Astrocyte of the cerebellum (primary cell): ENCODE measurements at regions not wholly inside any gene's neighbourhood (a gene's known extent, or its start where the extent isn't known, plus 50 kb on each side); places are given as distances from the start of the nearest gene placed in this dataset.

Experiments
- DNase-seq: peaks from one replicate; pipeline ENCODE4 v3.0.0-alpha.2; 2011; ENCODE audit warnings: low read depth
- H3K4me3 ChIP-seq: 2 replicates; pipeline ENCODE4 v1.5.1; 2011; ENCODE audit warnings: mild to moderate bottlenecking, low read depth, low read length, moderate library complexity
- in situ Hi-C: cut with HindIII; loops from 2 replicates; pipeline ENCODE4 v1.10.0; 2017; ENCODE audit warnings: low sequenced_read_pairs
- TF ChIP-seq, protein P1 (sequence below): IDR thresholded peaks from 2 replicates; pipeline ENCODE4 v1.5.1; 2012; ENCODE audit warnings: low read length, low read depth, moderate library complexity, mild to moderate bottlenecking; ENCODE audit errors: missing control alignments

DNA sequence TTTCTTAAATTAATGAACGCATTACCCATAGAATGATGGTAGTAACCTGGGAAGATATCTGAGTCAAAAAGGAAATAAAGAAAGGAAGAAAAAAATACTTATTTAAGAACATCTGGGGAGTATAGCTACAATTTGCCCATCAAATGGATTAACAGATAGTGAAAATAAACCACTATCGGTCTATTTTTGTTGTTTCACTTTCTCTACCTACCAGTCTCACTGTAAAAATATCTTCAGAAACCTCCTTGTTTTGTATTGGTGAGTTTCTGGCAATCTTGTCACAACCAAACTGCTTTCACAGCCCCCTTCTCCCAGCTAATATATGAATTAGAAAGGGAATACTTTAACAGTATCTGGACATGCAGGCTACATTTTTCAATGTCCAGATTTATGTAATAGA is 783.5 kb downstream of the STPG2 start:
- TF ChIP-seq, protein P1, sequence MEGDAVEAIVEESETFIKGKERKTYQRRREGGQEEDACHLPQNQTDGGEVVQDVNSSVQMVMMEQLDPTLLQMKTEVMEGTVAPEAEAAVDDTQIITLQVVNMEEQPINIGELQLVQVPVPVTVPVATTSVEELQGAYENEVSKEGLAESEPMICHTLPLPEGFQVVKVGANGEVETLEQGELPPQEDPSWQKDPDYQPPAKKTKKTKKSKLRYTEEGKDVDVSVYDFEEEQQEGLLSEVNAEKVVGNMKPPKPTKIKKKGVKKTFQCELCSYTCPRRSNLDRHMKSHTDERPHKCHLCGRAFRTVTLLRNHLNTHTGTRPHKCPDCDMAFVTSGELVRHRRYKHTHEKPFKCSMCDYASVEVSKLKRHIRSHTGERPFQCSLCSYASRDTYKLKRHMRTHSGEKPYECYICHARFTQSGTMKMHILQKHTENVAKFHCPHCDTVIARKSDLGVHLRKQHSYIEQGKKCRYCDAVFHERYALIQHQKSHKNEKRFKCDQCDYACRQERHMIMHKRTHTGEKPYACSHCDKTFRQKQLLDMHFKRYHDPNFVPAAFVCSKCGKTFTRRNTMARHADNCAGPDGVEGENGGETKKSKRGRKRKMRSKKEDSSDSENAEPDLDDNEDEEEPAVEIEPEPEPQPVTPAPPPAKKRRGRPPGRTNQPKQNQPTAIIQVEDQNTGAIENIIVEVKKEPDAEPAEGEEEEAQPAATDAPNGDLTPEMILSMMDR: no peak
- in situ Hi-C loops: no loop called here
- H3K4me3 ChIP-seq: no peak overlapping the region
- DNase-seq: no peak

DNA sequence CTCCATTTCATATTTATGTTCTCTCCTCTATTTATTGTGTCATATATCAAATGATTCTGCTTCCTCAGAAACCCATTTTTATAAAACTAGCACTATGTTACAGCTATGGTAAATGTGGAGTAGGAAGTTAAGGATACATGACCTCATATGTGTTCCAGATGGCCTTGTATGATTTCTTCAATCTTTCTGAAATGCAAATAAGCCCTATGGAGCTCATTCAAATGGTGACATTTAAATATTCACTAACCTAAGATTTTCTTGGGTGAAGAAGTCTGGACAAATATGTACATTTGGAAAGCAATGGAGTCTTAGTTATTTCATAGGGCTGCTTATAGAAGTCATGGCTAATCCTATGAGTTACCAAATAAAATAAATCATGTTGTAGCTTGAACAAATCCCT is 782.5 kb downstream of the STPG2 start:
- in situ Hi-C loops: no loop called here
- TF ChIP-seq, protein P1: no peak
- H3K4me3 ChIP-seq: no peak overlapping the region
- no peak for DNase-seq

DNA sequence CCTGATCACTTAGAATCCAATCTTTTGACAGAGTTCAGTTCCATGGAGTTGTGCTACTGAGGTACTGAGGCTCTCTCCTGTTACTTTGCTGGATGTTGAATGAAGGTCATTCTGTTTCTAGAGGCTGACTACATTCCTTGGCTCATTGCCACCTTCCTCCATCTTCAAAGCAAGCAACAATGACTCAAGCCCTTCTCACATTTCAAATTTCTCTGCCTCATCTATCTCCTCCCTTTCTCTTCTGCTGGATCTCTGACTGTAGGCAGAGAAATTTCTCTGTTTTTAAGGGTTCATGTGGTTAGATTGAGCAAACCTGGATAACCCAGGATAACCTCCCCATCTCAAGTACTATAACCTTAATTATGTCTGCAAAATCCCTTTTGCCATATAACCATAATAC is 775.4 kb downstream of the STPG2 start:
- DNase-seq: peak; percentile 91
- TF ChIP-seq, protein P1: no peak

DNA sequence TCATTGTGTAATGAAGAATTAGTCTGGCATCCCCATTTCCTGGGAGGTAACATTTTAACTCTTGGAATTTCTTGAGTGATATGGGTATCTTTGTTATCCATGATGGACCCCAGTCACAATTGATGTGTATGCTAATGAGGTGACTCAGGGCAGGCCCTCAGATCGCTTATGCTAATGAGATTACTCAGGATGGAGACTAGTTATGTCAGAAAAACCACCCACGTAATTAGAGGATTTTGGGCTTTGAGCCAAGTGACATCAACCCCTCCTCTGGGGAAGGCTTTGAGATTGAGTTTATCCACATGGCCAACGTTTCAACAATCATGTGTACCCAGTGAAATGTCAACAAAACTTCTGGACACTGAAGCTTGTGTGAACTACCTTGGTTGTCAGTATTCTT is 772.7 kb downstream of the STPG2 start:
- no peak for DNase-seq
- in situ Hi-C loops: loop anchor here (5.0 kb wide), 1 partner anchor 63 kb away; no protein-coding TSS in a partner anchor
- TF ChIP-seq, protein P1: no peak
- H3K4me3 ChIP-seq: no peak overlapping the region

More for the DNA sequence above, 775.4 kb downstream of the STPG2 start:
- in situ Hi-C loops: no loop called here
- no peak overlapping the region for H3K4me3 ChIP-seq

DNA sequence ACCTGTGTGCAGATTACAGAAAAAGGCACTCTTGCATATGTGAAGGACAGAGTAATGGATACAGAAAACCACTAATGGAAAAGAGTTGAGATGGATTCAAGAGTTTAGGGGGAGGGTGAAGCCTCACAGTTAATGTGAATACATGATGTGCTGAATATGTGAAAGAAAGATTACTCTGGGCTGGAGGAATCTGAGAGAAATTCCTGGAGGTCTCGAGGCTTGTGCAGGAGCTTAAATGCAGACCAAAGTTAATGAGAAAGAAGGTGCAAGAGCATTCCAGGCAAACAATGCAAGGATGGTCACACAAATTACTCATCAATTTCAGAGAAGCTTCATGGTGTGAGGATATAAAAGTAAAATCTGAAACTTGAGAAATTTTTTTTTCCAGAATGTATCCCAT is 768.8 kb downstream of the STPG2 start:
- TF ChIP-seq, protein P1: no peak
- no peak overlapping the region for H3K4me3 ChIP-seq
- DNase-seq: no peak
- in situ Hi-C loops: loop anchor here (5.0 kb wide), 1 partner anchor 67 kb away; no protein-coding TSS in a partner anchor

DNA sequence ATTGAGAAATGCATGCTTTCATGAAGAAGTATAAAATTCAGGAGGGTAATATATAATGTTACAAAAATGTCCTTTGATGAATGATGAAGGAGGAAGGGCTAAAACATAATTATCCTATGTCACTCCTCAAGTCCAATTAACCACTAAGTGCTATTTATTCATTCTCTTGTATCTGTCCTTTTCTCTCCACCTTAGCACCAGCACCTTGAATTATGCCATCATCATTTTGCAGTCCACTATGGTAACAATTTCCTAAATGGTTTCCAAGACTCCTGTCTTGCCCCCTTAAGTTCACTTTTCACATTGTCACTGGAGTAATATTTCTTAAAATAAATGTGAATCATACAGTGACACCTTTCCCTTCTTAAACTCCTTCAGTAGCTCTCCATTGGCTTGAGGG is 756.3 kb downstream of the STPG2 start:
- in situ Hi-C loops: no loop called here
- H3K4me3 ChIP-seq: no peak overlapping the region
- TF ChIP-seq, protein P1: no peak
- DNase-seq: no peak

DNA sequence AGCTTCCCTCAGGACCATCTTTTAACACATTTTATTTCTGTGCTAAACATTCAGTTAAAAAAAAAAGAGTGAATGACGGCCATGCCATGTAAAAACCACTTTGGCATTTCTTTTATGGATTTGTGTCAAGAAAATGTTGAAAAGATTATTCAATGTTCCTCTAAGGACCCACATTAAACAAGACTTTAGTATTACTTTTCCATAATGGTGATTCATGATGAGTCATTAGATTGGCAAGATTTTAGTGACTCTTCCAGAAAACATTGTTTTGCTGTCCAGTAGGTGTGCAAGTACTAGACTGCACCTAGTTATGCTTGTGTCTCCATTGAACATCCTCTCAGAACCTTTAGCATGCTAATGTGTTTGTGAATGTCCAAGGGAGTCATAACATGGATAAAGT is 748.6 kb downstream of the STPG2 start:
- DNase-seq: peak; percentile 45
- H3K4me3 ChIP-seq: no peak overlapping the region
- TF ChIP-seq, protein P1: no peak
- in situ Hi-C loops: no loop called here
